Glomerular visceral epithelial cell (primary cell): ENCODE measurements at regions not wholly inside any gene's neighbourhood (a gene's known extent, or its start where the extent isn't known, plus 50 kb on each side); places are given as distances from the start of the nearest gene placed in this dataset.
"Not testable (repeated sequence)": the region's sequence is repeated elsewhere in the genome, so short reads cannot be mapped to it uniquely, and the experiment has no call there.

Source experiments
- DNase-seq: peaks from one replicate; pipeline ENCODE4 v3.0.0-alpha.2; 2016; ENCODE audit errors: extremely low spot score

- DNase-seq, result no peak
These were observed 280.7 kb upstream of the KLHL4 start for GRCh38 chrX:87236830-87237440.

- no peak for DNase-seq
These were observed 252.1 kb upstream of the KLHL4 start for GRCh38 chrX:87265518-87265917.

- DNase-seq, result no peak
These were observed 245.1 kb upstream of the KLHL4 start for GRCh38 chrX:87272491-87272890.

GRCh38 chrX:87299563-87300160 is 217.9 kb upstream of the KLHL4 start:
- DNase-seq, result peak; percentile 0

GRCh38 chrX:87310780-87311179 is 206.8 kb upstream of the KLHL4 start:
- DNase-seq, result no peak

- DNase-seq, result no peak
These were observed 190.3 kb upstream of the KLHL4 start for GRCh38 chrX:87327267-87327666.

GRCh38 chrX:87337267-87337666 is 180.3 kb upstream of the KLHL4 start:
- DNase-seq, result no peak

- DNase-seq, result peak; percentile 20
These were observed 179.1 kb upstream of the KLHL4 start for GRCh38 chrX:87338510-87338909.

- no peak for DNase-seq
These were observed 146.7 kb upstream of the KLHL4 start for GRCh38 chrX:87370865-87371264.

GRCh38 chrX:87374324-87374723 is 143.3 kb upstream of the KLHL4 start:
- no peak for DNase-seq

GRCh38 chrX:87376896-87377295 is 140.7 kb upstream of the KLHL4 start:
- no peak for DNase-seq

GRCh38 chrX:87388381-87388780 is 129.2 kb upstream of the KLHL4 start:
- DNase-seq, result no peak

GRCh38 chrX:87391742-87392141 is 125.9 kb upstream of the KLHL4 start:
- DNase-seq, result no peak

- no peak for DNase-seq
These were observed 125.2 kb upstream of the KLHL4 start for GRCh38 chrX:87392369-87392768.

- DNase-seq, result no peak
These were observed 120.3 kb upstream of the KLHL4 start for GRCh38 chrX:87397103-87397886.

- no peak for DNase-seq
These were observed 115.3 kb upstream of the KLHL4 start for GRCh38 chrX:87402256-87402655.

- DNase-seq, result no peak
These were observed 114.1 kb upstream of the KLHL4 start for GRCh38 chrX:87403551-87403950.

GRCh38 chrX:87409113-87409841 is 108.3 kb upstream of the KLHL4 start:
- DNase-seq, result peak; percentile 95

GRCh38 chrX:87425618-87426017 is 92.0 kb upstream of the KLHL4 start:
- DNase-seq, result no peak

GRCh38 chrX:87434618-87435017 is 83.0 kb upstream of the KLHL4 start:
- no peak for DNase-seq

- not testable (repeated sequence) for DNase-seq
These were observed 69.0 kb upstream of the KLHL4 start for GRCh38 chrX:87448613-87449012.

- DNase-seq, result not testable (repeated sequence)
These were observed 51.8 kb upstream of the KLHL4 start for GRCh38 chrX:87465757-87466156.
